ENCODE measurements at regions not wholly inside any gene's neighbourhood (a gene's known extent, or its start where the extent isn't known, plus 50 kb on each side); places are given as distances from the start of the nearest gene placed in this dataset.
A peak's percentile ranks its signal among the peaks of the same experiment; 100 is the strongest.

GRCh38 chr20:48193627-48194425 is 408.5 kb upstream of the SULF2 start:
- no peak for DNase-seq

GRCh38 chr20:48192109-48192508 is 406.8 kb upstream of the SULF2 start:
- DNase-seq: no peak

GRCh38 chr20:48191200-48191599 is 405.9 kb upstream of the SULF2 start:
- DNase-seq: peak in 1 of 3 donors; percentile 4

DNA sequence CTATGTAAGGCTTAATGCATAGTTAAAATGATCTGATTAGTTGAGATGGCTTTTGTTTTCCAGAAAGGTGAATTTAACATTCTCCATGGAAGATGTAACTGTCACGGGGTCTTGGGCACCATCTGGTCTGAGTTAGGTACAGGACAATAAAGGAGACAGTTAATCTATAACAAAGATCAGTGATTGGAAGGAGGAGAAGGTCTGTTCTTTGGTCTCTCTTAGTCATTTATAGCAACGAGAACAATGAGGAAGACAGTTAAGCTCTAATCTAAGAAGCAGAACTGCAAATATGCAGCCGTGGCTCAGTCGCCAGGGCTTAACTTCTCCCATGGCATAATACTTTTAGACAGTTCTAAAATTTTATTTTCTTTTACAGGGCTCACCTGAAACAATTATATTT is 405.5 kb upstream of the SULF2 start:
- no peak for DNase-seq

GRCh38 chr20:48189181-48189580 is 403.9 kb upstream of the SULF2 start:
- peak; percentile 33 to 48 (median 39) for DNase-seq

DNA sequence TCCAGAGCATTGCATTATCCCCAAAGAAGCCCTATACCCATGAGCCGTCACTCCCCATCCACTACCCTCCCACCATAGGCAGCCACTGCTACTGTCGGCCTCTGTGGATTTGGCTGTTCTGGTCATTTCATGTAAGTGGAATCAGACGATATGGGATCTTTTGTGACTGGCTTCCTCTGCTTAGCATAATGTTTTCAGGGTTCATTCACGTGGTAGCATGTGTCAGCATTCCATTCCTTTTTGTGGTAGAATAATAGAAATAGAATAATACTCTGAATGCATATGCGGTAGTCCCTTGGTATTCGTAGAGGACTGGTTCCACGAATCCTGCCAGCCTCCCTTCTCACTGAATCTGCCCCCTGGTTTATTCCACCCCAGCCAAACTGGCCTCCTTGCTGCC is 402.6 kb upstream of the SULF2 start:
- no peak for DNase-seq

DNA sequence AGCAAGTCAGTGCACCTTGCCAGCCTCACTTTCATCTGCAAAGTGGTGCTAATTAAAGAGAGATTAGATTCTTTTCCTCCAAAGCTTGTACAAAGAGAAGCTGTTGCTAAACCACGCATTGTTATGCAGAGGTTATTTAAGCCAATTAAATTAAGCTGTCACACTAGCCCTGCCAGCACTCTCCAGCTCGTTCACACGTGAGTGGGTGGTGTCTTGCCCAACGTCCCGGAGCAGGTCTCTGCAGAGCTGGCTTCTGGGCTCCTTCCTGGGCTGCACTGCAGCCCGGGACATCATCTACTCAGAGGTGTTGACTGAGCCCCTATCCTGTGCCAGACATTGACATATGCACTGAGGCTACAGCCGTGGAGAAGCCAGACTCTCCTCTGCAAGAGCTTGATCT is 401.6 kb upstream of the SULF2 start:
- no peak for DNase-seq

GRCh38 chr20:48186447-48186846 is 401.2 kb upstream of the SULF2 start:
- no peak for DNase-seq

DNA sequence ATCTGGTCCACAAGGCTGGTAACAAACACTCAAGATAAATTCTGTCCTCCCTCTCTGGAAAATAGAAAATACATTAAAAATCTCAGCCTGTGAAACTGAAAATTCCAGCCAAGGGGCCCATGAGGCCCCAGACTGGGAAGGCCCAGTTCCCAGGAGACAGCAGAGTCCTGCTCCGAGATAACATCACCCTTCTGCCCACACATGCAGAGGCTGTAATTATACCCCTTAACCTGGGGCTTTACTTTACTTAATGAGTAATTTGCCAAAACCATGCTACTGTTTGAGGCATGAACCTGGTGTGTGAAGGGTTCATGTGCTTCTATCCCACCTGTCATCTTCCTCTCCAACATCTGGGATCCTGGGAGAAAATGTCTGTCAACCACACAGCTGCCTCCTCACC is 398.9 kb upstream of the SULF2 start:
- no peak for DNase-seq

DNA sequence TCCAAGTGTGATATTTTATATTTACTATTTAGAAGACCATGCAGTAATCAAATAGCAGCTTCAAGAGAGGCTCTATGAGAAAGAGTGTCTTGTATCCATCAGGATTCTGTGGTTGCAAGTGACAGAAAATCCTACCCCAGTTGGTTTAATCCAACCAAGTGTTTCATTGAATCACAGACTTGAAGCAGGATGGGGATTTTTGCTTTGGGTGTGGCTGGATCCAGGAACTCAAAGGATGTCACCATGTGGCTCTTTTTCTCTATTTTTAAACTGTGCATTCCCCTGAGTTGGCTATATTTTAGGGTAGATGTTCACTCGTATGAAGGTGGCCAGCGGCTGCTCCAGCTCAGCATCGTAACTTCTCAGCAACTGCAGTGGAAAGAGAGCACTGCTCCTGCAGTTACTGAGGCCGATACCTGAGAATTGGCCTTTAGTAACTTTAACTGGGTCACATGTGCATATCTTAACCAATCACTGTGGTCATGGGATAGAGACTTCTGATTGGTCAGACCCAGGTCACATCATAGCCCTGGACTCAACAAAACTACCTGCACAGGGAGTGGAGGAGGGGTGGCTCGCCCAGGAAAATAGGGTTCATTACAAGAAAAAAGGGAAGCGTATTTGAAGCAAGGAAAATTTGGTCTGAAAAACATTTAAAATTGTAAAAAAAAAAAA is 396.1 kb upstream of the SULF2 start:
- no peak for DNase-seq

DNA sequence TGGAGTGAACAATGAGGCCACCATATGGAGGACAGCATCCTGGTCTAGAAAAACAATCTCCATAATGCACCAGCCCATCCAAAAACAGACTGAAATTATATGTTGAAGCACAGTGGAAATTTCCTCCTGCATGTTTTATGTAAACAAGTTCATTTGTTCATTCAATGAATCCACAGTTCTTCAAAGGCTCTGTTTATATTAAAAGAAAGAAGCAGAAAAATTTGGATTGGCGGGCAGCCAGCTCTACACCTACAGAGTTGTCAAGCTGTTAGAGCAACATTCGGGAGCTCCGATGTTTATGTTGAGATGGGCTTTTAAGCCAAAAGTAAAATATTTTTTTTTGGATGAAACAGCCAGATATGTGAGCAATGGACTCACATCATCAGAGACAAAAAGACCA is 395.3 kb upstream of the SULF2 start:
- DNase-seq: no peak

DNA sequence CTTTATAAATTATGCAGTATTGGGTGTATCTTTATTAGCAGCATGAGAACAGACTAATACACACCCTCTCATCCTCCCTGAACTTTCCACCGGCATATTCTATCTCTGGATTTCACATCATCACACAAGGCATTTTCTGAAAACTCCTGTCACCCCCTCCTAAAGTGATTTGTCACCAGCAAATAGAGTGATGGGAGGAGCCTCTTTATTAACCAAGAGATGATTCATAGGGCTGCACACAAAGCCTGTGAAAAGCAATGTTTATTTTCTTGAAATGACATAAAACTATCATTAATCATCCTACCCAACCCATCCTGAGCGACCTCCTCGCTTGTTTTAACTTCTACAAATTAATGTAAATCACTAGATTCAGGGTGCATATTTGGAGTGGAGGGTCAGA is 394.7 kb upstream of the SULF2 start:
- DNase-seq: peak in 2 of 3 donors; percentile 20 to 41

DNA sequence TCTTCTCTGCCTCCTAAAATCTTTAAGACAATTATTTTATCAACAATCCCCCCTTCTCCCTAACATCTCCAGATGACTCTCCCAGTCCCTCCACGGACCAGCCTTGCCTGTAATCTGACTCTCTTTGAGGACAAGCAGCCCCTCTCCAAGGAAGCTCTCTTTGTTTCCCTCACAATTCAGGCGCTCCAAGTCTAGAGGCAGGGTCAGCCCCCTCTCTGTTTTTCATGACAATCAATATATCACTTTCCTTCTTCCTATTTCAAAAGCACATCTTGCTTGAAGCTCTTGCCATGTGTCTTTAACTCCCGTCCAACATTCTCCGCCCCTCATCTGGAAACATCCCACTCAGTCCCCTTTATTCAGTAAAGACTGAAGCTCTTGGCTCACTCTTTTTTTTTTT is 393.4 kb upstream of the SULF2 start:
- DNase-seq: no peak

DNA sequence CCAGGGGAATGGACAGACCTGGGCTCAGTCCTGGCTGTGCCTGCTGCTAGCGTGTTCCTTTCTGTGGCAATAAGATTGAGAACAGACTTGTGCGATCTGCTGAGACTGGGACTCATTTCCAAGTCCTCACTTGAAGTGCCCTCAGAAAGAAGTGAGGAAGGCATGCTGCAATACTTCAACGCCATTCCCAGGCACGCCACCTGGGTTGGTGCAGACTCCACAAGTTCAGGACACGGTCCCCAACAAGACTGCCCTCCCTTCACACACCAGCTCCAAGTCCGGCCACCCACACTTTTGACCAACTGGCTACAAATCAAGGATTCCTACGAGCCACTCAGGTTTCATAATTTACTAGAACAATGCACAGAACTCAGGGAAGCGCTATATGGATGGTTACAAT is 391.8 kb upstream of the SULF2 start:
- DNase-seq: no peak

GRCh38 chr20:48176139-48176538 is 390.9 kb upstream of the SULF2 start:
- DNase-seq: no peak

- DNase-seq: no peak
These were observed 390.0 kb upstream of the SULF2 start for GRCh38 chr20:48175261-48175660.

GRCh38 chr20:48172357-48172702 is 387.0 kb upstream of the SULF2 start:
- DNase-seq: no peak

DNA sequence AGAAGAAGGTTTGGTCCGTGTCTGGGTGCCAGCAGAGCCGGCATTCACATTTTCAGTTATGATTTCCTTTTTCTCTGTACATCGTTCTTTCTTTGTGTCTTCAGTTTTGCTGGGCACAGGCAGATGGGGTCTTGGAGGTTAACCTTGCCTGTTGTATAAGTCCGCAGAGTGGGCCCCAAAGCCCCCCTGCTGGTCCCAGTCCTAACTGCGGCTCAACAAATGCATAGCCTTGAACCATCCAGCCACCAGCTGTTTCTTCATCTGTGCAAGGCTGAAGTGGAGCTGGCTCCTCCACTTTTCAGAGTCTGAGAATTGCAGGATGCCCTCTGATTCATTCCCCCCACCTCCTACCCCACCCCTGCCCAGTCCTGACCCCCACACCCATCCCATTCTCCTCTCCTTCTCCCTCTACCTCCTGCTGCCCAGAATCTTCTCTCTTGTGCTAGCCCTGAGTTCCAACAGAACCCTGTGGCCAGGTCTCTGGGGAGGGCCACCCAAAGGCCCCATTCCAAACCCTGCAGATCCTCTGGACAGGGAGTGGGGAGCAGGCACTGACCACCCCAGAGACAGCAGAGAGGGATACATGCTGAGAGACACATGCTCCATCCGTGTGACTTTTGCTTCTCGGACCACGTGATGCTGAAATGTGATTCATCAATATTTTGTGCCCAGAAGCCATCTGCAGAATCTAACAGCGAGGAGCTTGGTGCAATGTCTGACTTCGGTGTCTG is 386.5 kb upstream of the SULF2 start:
- no peak for DNase-seq

DNA sequence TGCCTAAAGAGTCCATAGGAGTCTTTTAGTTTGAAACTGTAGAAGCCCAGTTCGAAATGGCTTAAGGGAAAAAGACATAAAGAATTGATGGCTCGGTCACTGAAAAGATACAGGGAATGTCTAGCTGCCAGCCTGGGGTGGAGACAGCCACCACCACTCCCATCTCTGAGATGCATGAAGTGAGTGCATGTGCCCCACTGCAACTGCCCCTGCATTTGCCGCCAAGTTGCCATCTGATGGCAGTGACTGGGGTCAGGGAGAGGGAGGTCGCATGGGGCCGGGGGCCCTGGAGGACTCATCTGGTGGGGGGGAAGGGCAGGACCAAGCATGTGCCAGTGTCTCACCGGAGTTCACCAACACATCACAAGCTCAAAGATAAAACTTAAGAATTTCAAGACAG is 385.8 kb upstream of the SULF2 start:
- DNase-seq: no peak

- no peak for DNase-seq
These were observed 385.3 kb upstream of the SULF2 start for GRCh38 chr20:48170625-48171024.

DNA sequence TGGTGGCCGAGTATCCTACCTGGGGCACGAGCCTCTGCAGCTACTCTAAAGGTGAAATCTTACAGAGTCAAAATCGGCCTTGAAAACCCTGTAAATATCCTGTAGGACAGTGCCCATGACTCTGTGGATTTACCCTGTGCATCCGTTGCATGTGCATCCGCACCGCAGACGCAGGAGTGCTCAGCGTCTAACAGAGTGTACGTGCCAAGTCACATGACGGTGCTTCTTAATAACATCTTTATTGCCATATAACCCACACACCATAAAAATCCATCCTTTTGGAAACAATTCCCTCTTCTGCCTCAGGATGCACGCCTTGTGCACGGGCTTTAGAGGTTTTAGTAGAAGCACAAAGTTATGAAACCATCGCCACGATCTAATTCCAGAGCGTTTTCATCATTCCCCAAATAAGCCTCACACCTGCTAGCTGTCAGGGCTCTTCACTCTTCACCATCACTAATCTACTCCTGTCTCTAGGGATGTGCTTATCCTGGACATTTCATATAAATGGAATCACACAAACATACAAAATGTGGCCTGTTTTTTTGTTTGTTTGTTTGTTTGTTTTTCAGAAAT is 384.5 kb upstream of the SULF2 start:
- no peak for DNase-seq

- DNase-seq: no peak
These were observed 381.0 kb upstream of the SULF2 start for GRCh38 chr20:48166082-48166835.

DNA sequence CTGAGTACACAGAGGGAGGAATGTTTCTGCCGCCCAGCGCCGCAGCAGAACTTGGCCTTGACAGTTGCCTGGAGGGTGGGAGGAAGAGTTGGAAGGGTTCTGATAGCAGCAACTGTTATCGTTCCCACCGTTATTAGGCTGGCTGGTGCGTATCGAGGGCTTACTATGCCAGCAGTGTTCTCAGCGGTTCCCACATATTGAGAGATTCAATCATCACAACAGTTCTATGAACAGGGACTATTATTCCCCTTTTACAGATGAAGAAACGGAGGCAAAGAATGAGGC is 380.1 kb upstream of the SULF2 start:
- DNase-seq: no peak

Data from suppressor macrophage treated with lipopolysaccharide for 1 hour (primary cell).